ENCODE measurements at regions not wholly inside any gene's neighbourhood (a gene's known extent, or its start where the extent isn't known, plus 50 kb on each side); places are given as distances from the start of the nearest gene placed in this dataset.

- DNase-seq = no peak
Measured at GRCh38 chr6:106918115-106918514, 56.4 kb downstream of the CD24 start.

- DNase-seq = no peak
Measured at GRCh38 chr6:106916891-106917290, 57.6 kb downstream of the CD24 start.

- DNase-seq = no peak
Measured at GRCh38 chr6:106913676-106914280, 60.8 kb downstream of the CD24 start.

GRCh38 chr6:106913111-106913510, 61.4 kb downstream of the CD24 start:
- DNase-seq = no peak

- DNase-seq = no peak
Measured at GRCh38 chr6:106912091-106912490, 62.4 kb downstream of the CD24 start.

- peak; percentile 7 to 10 for DNase-seq
Measured at GRCh38 chr6:106910999-106911949, 63.3 kb downstream of the CD24 start.

GRCh38 chr6:106908386-106908840, 66.1 kb downstream of the CD24 start:
- no peak for DNase-seq

GRCh38 chr6:106907754-106908153, 66.8 kb downstream of the CD24 start:
- DNase-seq = no peak

- no peak for DNase-seq
Measured at GRCh38 chr6:106906232-106906631, 68.3 kb downstream of the CD24 start.

GRCh38 chr6:106903299-106903698, 71.2 kb downstream of the CD24 start:
- DNase-seq = no peak

GRCh38 chr6:106901062-106901461, 73.5 kb downstream of the CD24 start:
- no peak for DNase-seq

GRCh38 chr6:106899697-106900096, 74.8 kb downstream of the CD24 start:
- DNase-seq = no peak

GRCh38 chr6:106897580-106897979, 76.9 kb downstream of the CD24 start:
- no peak for DNase-seq

GRCh38 chr6:106895703-106896040, 78.9 kb downstream of the CD24 start:
- DNase-seq = no peak

- DNase-seq = peak; percentile 6 to 17
Measured at GRCh38 chr6:106894978-106895702, 79.4 kb downstream of the CD24 start.

- no peak for DNase-seq
Measured at GRCh38 chr6:106892186-106892585, 82.3 kb downstream of the CD24 start.

- DNase-seq = no peak
Measured at GRCh38 chr6:106890447-106890846, 84.1 kb downstream of the CD24 start.

GRCh38 chr6:106889692-106890091, 84.8 kb downstream of the CD24 start:
- DNase-seq = no peak

GRCh38 chr6:106886922-106887797, 87.4 kb downstream of the CD24 start:
- no peak for DNase-seq

GRCh38 chr6:106886081-106886843, 88.3 kb downstream of the CD24 start:
- no peak for DNase-seq

GRCh38 chr6:106885679-106886078, 88.8 kb downstream of the CD24 start:
- no peak for DNase-seq

GRCh38 chr6:106884576-106884975, 90.0 kb downstream of the CD24 start:
- DNase-seq = no peak

Data from AML-193 (cell line).